GM19351 (cell line): ENCODE measurements at regions not wholly inside any gene's neighbourhood (a gene's known extent, or its start where the extent isn't known, plus 50 kb on each side); places are given as distances from the start of the nearest gene placed in this dataset.
A peak's percentile ranks its signal among the peaks of the same experiment; 100 is the strongest.

Source experiments
- ATAC-seq: cut with Tn5 transposase; IDR thresholded peaks from one replicate; pipeline ENCODE4 v1.9.1; 2021; ENCODE audit warnings: mild to moderate bottlenecking, moderate library complexity; ENCODE audit not compliant: unreplicated experiment

- ATAC-seq: no peak
Measured at GRCh38 chr11:37038911-37039310, 440.9 kb upstream of the RAG2 start.

- ATAC-seq: no peak
Measured at GRCh38 chr11:37026741-37027140, 428.7 kb upstream of the RAG2 start.

- ATAC-seq: no peak
Measured at GRCh38 chr11:37026326-37026725, 428.3 kb upstream of the RAG2 start.

GRCh38 chr11:37006563-37006962 is 408.5 kb upstream of the RAG2 start:
- no peak for ATAC-seq

GRCh38 chr11:37002831-37003230 is 404.8 kb upstream of the RAG2 start:
- ATAC-seq: no peak

- ATAC-seq: no peak
Measured at GRCh38 chr11:36997656-36998055, 399.6 kb upstream of the RAG2 start.

- ATAC-seq: no peak
Measured at GRCh38 chr11:36996795-36997194, 398.8 kb upstream of the RAG2 start.

DNA sequence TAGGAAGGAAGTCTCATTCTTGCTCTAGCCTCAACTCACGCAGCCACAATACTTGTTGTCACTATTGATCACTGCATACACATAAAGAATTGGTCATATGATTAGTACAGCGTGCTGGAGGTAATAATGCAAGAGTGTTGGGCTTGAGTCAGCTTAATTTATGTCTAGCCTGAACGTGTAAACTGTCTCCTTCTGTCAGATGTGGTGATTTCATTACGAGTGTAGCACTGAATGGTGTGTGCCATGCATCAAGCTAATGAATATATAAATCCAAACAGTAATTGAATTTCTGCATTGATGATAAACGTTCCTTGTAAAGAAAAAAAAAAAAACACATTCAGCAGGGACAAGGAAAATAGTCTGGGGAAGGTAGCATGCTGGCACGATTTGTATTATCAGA is 396.2 kb upstream of the RAG2 start:
- ATAC-seq: no peak

DNA sequence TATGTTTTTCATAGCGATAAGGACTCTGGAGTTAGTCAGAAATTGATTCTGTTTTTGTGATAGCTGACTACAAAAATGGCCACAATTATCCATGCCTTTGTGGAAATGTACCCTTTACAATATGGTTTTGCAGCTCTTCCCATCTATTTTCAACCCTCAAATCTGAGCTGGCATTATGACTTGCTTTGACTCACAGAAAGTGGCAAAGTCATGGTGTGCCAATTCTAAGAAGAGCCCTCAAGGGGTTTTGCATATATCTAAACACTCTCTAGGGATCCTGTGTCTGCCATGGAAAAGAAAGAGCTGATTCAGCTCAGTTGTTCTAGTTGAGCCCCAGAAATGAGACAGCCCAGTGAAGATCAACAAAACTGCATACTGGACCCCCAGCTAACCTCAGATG is 390.5 kb upstream of the RAG2 start:
- no peak for ATAC-seq

GRCh38 chr11:36985562-36985961 is 387.5 kb upstream of the RAG2 start:
- ATAC-seq: no peak

- ATAC-seq: no peak
Measured at GRCh38 chr11:36976741-36977140, 378.7 kb upstream of the RAG2 start.

GRCh38 chr11:36974771-36975170 is 376.7 kb upstream of the RAG2 start:
- no peak for ATAC-seq

- no peak for ATAC-seq
Measured at GRCh38 chr11:36953976-36954375, 355.9 kb upstream of the RAG2 start.

DNA sequence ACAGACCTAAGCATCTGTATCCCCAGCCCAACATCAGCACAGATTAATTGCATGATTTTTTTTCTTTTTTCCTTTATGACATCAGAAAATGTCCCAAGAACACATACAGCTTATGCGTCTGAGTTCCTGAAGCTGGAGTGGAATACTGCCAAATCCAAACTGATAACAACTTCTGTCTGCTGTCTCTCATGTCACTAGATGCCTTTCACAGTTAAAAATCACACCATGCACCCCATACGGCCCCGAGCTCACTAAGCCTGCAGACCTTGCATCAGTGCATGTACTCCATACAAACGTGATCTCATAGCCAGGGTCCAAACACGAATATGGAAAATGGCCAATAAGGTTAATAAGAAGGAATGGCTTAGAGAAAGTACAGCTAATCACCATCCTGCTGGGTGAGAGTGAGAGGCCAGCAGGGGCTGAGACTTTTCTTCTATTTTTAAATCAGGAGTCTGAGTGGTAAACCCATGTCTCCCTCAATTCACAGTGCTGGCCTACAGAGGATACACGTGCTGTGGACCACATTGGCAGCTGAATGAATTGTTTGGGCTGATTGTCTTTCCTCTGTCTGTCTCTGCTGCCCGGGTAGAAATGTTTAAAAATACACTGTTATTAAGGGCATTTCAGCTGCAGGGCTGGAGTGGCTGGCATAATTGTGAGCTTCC is 350.6 kb upstream of the RAG2 start:
- no peak for ATAC-seq

- peak; percentile 61 for ATAC-seq
Measured at GRCh38 chr11:36945384-36945783, 347.3 kb upstream of the RAG2 start.

DNA sequence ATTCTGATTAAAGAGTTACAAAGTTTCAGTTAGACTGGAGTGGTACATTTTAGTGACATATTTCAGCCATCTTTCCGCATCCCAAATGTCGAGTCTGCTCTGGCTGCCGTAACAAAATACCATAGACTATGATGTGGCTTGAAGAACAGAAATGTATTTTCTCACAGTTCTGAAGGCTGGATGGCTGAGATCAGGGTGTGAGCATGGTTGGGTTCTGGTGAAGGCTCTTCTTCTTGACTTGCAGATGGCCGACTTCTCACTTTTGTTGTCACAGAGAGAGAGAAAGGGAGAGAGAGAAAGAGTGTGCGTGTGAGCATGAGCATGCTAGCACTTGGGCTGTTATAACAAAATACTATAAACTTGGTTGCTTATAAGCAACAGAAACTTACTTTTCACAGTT is 335.4 kb upstream of the RAG2 start:
- no peak for ATAC-seq

DNA sequence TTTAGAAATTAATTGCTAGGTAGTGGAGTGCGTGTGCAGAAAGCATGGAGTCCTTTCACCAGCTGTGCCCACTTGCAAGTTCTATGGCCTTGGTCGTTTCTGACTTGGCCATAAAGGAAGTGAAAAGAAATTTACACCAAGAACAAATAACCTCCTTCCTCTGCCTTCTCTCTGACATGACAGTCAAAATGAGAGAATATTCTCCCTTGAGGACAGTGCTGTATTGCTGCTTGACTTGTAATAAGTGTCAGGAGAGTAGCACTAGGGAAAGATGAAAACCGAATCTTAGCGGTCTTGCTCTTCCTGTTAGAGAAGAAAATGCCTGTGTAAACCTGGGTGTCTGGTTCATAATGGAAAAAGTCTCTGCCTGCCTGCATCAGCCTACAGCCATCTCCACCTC is 333.1 kb upstream of the RAG2 start:
- no peak for ATAC-seq

- ATAC-seq: no peak
Measured at GRCh38 chr11:36930256-36930655, 332.2 kb upstream of the RAG2 start.

DNA sequence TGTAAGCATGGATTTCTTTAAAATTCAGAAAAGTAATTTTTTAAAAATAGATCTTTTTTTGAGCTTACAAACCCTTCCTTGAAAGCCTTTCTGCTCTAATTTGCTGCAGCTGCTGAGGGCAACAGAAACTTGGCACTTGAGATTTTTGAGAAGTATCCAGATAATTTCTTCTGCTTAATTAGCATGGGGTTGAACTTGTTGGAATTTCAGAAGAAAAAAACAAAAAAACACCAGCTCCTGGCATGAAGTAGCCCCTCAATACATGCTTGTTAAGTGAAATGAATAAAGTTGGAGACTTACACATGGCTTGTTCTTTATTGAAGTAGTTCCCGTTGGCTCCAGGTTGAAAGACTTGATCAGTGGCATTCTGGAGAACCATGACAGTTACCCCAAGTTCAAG is 331.4 kb upstream of the RAG2 start:
- no peak for ATAC-seq

DNA sequence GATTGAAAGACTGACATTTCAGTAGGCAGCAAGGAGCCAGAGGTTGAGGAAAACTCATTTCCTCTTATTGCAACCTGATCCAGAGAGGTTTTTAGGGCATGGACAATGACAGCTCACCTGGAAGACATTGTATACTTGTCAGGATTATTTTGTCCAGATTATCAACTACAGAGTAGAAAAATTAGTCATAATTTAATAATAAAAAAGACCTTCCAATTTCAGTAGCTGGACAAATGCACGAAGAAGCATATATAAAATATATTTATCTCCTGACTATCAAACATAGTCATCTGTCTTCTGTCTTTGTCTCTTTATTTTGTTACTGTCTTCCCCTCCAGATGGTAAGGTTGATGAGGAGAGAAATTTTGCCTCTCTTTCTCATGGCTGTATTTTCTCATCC is 330.6 kb upstream of the RAG2 start:
- ATAC-seq: no peak

DNA sequence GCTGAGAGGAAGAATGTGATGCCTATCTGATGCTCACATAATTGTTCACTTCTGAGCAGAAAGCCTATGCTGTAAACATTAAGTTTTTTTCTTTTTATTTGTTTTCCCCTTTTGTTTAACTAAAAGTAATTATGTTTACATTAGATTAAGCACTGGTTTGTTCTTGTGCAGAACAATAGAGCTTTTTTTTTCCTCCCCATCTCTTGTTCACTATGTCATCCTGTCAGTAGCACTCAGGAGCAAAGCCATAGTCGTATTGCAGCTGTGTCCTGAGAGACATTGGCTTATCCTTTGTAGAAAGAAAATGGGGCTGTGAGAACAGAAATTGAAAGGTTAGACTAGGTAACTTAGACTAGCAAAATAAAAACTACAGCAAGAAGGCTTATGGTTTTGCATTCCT is 301.8 kb upstream of the RAG2 start:
- no peak for ATAC-seq

DNA sequence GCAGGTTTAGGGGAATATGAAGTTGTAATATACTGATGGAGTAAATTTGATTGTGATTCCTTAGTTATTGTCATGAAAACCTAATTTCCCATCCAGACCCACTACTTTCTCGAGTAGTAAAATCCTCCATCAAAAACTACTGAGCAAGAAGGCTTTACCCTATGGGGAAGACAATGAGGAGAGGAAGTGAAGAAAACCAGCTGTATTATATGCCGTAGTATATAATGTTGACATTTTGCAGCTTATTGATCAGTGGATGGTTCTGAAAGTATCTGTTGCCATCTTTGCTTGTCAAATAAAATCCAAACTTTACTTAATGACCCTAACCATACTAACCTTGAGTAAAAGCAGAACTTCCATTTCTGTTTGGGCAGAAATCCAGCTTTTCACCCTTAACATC is 292.8 kb upstream of the RAG2 start:
- ATAC-seq: no peak

- no peak for ATAC-seq
Measured at GRCh38 chr11:36890121-36890679, 292.2 kb upstream of the RAG2 start.
